ENCODE measurements at regions not wholly inside any gene's neighbourhood (a gene's known extent, or its start where the extent isn't known, plus 50 kb on each side); places are given as distances from the start of the nearest gene placed in this dataset.
"Not testable (repeated sequence)": the region's sequence is repeated elsewhere in the genome, so short reads cannot be mapped to it uniquely, and the experiment has no call there.

GRCh38 chr2:220320326-220320725, 692.9 kb downstream of the SLC4A3 start:
- no peak for DNase-seq (ENCODE audit: low read depth in 2 of 2, low spot score in 1 of 2)

- no peak for DNase-seq (ENCODE audit: low read depth in 2 of 2, low spot score in 1 of 2)
Observed at GRCh38 chr2:220332886-220333285, 705.5 kb downstream of the SLC4A3 start.

DNA sequence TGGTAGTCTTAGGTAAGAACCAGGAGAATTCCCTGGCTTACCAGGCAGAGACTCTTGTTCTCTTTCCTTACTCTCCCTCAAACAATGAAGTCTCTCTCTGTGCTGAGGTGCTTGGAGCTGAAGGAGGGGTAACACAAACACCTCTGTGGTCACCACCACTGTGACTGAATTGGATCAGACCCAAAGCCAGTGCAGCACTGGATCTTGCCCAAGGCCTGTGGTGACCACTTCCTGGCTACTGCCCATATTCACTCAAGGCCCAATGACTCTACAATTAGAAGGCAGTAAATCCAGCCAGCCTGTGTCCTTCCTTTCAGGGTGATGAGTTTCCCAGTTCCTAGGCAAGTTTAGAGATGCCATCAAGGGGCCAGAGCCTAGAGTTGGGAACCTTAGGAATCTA, 706.8 kb downstream of the SLC4A3 start:
- no peak for DNase-seq (ENCODE audit: low read depth in 2 of 2, low spot score in 1 of 2)

DNA sequence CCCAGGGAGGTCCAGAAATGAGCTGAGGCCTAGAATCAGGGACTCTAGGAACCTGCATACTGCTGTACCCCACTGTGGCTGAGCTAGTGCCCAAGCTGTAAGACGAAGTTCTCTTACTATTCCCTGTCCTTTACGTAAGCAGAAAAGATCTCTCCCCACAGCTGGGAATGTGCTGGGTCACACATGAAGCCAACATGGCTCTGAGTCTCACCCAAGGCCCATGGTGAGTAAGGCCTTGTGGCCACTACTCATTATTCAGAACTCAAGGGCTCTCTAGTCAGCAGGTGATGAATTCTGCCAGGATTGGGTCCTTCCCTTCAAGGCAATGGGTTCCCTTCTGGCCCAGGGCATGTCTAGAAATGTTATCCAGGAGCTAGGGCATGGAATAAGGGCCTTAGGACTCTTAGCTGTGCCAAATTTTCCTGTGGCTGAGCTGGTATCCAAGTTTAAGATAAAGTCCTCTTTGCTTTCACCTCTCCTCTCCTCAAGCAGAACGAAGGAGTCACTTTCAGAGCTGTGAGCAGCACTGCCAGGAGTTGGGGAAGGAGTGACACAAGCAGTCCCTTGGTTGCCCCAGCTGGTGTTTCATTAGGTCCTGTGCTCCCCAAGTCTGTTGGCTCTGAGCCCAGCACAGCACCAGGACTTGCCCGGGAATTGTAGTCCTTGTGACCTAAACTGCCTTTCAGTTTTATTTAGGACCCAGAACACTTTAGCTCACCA, 707.6 kb downstream of the SLC4A3 start:
- no peak for DNase-seq (ENCODE audit: low read depth in 2 of 2, low spot score in 1 of 2)

GRCh38 chr2:220335591-220335915, 708.1 kb downstream of the SLC4A3 start:
- DNase-seq (ENCODE audit: low read depth in 2 of 2, low spot score in 1 of 2): no peak

DNA sequence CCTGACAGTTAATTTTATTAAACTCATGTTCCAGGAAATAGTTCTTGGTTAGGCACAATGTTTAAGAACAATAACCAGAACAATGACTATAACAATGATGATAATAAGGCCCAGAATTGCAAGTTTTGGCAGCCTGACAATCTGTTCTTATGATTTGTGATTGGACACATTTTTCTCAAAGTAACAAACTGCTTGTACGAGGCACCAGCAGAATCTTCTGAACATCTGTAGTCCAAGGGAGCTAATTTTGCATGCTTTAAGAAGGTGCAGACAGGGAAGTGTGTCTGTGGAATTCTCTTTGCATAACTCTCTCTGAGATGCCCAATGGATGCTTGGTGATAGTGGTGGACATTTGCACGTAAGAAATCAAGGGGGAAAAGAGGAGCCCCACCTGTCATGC, 709.3 kb downstream of the SLC4A3 start:
- no peak for DNase-seq (ENCODE audit: low read depth in 2 of 2, low spot score in 1 of 2)

DNA sequence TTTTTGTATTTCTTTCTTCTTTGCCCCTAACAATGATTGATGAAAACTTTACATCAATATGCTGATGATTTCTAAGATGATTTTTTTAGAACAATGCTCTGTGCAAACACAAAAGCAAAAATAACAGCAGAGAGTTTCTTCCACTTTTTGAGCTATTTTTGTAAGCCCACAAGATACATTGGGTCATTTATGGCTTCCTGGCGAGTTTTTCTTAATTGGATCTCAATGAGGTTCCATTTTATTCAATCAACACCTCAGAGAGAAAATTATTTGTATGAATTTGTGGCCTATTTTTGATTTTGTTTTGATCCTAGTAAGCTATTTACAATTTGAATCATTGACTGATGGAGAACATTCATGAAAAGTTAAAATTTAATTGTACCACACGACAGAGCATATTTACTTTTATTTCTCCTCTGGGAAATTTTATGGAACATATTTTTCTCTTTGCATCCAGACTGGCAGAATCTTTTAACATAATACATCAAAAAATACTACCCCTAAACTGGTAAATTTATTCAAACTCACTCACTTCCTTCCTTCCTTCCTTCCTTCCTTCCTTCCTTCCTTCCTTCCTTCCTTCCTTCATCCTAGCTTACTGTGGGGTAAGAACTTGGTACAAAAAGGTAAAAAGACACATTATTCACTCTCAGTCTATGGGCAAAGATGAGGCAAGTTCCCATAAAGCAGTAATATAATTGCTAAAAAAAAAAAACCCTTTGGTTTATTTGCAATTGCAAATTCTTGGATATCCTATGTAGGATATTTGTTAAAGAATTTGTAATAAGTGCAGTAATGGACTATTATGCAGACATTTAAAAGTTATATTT, 710.4 kb downstream of the SLC4A3 start:
- DNase-seq (ENCODE audit: low read depth in 2 of 2, low spot score in 1 of 2): no peak

DNA sequence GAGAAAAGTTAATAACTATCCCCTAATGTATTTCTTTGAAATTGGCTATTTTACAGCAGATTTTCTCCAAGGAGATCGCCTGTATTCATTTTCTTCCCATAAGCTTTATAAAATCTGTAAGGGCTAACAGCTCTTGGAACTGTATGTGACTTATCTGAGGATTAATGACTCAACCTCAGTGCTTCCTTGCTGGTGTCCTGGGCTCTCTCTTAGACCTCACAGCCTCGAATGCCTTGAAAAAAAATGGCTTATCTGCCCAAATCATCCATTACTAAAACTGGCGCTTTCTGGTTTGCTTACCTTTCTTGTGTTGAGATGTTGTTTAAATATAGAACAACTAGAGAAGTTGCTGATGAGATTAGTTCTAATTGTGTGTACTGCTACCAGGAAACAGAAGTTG, 713.6 kb downstream of the SLC4A3 start:
- no peak for DNase-seq (ENCODE audit: low read depth in 2 of 2, low spot score in 1 of 2)

DNA sequence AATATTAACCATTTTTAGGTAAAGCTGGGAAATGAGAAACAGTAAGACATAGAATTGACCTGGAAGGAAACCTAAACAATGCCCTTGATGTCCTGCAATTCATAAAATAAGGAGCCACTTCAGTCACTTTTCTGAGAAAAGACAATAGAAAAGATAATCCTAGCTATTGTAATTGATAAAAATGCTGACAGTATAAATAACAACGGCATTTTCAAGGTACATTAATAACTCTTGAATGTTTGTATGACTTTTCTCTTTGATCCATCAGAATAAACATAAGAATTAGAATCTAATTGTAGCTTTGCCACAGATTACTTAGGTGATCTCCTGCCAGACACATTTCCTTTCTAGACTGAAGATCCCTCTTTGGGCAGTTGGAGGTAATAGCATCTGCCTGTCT, 719.5 kb downstream of the SLC4A3 start:
- DNase-seq (ENCODE audit: low read depth in 2 of 2, low spot score in 1 of 2): no peak

- DNase-seq (ENCODE audit: low read depth in 2 of 2, low spot score in 1 of 2): no peak
Observed at GRCh38 chr2:220347626-220348025, 720.2 kb downstream of the SLC4A3 start.

GRCh38 chr2:220348206-220348605, 720.8 kb downstream of the SLC4A3 start:
- no peak for DNase-seq (ENCODE audit: low read depth in 2 of 2, low spot score in 1 of 2)

- no peak for DNase-seq (ENCODE audit: low read depth in 2 of 2, low spot score in 1 of 2)
Observed at GRCh38 chr2:220353897-220354296, 726.5 kb downstream of the SLC4A3 start.

DNA sequence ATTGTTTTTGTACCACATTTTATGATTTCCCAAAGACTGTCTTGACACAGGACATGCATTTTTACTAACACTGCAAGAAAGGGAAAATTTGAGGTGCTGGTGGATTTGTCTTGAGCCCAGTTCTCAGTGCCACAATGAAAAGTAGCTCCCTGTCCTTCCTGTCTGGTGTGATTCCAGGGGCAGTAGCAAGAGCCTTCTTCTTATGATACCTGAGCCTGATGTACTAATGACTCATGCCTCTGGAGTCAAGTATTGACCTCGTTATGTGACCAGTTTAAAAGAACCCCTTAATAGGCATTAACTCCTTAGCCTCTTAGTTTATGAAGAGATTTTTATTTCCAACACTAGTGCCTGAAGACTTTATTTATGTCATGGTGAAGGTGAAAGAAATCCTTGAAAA, 728.6 kb downstream of the SLC4A3 start:
- no peak for DNase-seq (ENCODE audit: low read depth in 2 of 2, low spot score in 1 of 2)

GRCh38 chr2:220365023-220365422, 737.6 kb downstream of the SLC4A3 start:
- DNase-seq (ENCODE audit: low read depth in 2 of 2, low spot score in 1 of 2): no peak

DNA sequence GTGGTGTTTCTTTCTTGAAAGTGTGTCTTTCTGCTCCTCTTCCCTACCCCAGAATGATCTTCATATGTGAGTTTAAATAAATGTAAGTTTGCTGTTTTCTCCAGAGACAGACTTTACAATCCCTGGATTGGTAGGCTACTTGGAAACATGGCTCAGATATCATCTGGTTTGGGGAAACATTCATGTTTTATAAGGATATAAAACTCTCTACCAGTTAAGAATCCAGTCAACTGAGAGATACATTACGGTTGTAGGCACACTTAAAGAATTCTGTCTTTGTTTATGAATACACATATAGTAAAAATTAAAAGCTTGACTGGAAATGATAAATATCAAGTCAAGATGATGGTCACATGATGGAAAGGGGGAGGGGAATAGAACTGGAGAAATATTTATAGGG, 739.3 kb downstream of the SLC4A3 start:
- DNase-seq (ENCODE audit: low read depth in 2 of 2, low spot score in 1 of 2): no peak

DNA sequence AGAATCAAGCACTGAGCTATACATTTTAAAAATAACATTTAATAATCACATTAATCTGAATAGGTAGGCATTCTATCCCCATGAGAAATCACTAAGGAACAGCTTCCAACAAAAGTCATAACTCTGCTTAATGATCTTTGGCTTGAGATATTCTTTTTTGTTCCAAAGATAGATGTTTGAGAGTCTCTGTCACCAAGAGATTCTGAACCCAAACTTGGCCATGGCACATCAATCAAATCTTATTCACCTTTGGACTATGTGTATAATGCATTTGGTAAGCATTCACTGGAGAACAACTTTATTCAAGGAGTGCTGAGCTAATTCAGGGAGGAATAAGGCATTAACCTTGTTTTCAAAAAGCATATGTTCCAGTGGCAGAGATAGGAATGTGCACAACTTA, 743.3 kb downstream of the SLC4A3 start:
- no peak for DNase-seq (ENCODE audit: low read depth in 2 of 2, low spot score in 1 of 2)

DNA sequence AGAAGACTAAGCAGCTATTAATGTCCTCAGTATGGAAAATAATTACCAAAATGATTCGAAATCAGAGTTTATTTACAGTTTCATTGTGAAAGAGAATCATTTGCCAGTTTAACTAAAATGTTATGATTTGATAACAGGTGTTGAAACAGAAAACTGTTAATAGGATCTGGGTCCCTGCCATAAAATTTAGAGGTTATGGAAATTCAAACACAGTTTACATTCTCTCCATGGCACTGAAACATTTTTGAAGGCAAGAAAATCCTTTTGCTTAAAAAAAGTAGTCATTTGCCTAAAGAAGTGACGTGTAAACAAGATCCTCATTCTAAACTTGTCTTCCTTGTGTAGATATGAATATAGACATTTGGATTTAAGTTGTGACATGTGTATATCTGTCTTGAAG, 743.8 kb downstream of the SLC4A3 start:
- no peak for DNase-seq (ENCODE audit: low read depth in 2 of 2, low spot score in 1 of 2)

- DNase-seq (ENCODE audit: low read depth in 2 of 2, low spot score in 1 of 2): no peak
Observed at GRCh38 chr2:220373878-220374277, 746.4 kb downstream of the SLC4A3 start.

- DNase-seq (ENCODE audit: low read depth in 2 of 2, low spot score in 1 of 2): no peak
Observed at GRCh38 chr2:220374282-220374681, 746.9 kb downstream of the SLC4A3 start.

GRCh38 chr2:220377482-220378155, 750.2 kb downstream of the SLC4A3 start:
- DNase-seq (ENCODE audit: low read depth in 2 of 2, low spot score in 1 of 2): no peak

DNA sequence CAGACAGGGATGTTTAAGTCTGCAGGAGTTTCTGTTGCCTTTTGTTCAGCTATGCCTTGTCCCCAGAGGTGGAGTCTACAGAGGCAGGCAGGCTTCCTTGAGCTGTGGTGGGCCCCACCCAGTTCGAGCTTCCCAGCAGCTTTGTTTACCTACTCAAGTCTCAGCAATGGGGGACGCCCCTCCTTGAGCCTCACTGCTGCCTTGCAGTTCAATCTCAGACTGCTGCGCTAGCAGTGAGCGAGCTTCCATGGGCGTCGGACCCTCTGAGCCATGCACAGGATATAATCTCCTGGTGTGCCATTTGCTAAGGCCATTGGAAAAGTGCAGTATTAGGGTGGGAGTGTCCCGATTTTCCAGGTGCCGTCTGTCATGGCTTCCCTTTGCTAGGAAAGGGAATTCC, 760.3 kb downstream of the SLC4A3 start:
- DNase-seq (ENCODE audit: low read depth in 2 of 2, low spot score in 1 of 2): not testable (repeated sequence)

GRCh38 chr2:220393711-220394110, 766.3 kb downstream of the SLC4A3 start:
- DNase-seq (ENCODE audit: low read depth in 2 of 2, low spot score in 1 of 2): no peak

All from stimulated activated CD8-positive, alpha-beta memory T cell treated with anti-CD3 and anti-CD28 coated beads, Interleukin-4, amount 100 ng/mL, for 1 hour (primary cell).